Prostate gland (tissue), 2 donors: ENCODE measurements at regions not wholly inside any gene's neighbourhood (a gene's known extent, or its start where the extent isn't known, plus 50 kb on each side); places are given as distances from the start of the nearest gene placed in this dataset.

Experiments
- POLR2A ChIP-seq: fragments of 450-650 bp; IDR thresholded peaks from one replicate; pipeline ENCODE4 v1.6.1; 2016; ENCODE audit warnings: antibody characterized with exemption, mild to moderate bottlenecking
- POLR2AphosphoS5 ChIP-seq: sonication (generic); formaldehyde crosslinking; IDR thresholded peaks from one replicate; pipeline ENCODE4 v1.6.1; 2017; ENCODE audit warnings: antibody characterized with exemption
- TF ChIP-seq, protein P1 (sequence below), 4 experiments: fragments of 200-600 bp in 2 of 4; fragments of 450-650 bp in 2 of 4; sonication (generic) in 2 of 4; IDR thresholded peaks; 1 replicate in 3 of 4; 2 replicates in 1 of 4; pipeline ENCODE4 v1.5.1; 2016 to 2019; ENCODE audit warnings: antibody characterized with exemption in 4 of 4, mild to moderate bottlenecking in 2 of 4, moderate library complexity in 2 of 4

DNA sequence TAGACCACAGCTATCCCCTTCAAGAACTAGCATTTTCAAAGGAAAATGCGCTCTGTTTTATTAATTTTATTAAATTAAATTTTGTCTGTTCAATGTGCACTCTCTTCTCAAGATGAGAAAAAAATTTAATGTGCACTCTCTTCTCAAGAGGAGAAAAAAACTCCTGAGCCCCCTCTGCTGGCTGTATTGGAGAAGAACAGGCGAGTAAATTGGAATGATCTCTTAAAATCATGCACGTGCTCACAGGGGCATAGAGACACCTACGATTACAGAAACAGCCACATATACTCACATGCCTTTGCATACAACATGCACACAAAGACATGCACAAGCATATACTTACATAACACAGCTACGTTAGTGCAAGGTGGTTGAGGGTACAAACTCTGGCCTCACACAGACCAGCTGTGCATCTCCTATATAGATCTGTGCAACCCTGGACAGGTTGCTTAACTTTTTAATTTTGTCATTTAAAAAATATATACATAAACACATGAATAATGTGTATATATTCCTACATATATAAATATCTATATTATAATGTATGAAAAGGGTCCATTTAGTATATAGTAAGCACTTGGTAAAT, 176.2 kb upstream of the CXorf66 start:
- TF ChIP-seq, protein P1, sequence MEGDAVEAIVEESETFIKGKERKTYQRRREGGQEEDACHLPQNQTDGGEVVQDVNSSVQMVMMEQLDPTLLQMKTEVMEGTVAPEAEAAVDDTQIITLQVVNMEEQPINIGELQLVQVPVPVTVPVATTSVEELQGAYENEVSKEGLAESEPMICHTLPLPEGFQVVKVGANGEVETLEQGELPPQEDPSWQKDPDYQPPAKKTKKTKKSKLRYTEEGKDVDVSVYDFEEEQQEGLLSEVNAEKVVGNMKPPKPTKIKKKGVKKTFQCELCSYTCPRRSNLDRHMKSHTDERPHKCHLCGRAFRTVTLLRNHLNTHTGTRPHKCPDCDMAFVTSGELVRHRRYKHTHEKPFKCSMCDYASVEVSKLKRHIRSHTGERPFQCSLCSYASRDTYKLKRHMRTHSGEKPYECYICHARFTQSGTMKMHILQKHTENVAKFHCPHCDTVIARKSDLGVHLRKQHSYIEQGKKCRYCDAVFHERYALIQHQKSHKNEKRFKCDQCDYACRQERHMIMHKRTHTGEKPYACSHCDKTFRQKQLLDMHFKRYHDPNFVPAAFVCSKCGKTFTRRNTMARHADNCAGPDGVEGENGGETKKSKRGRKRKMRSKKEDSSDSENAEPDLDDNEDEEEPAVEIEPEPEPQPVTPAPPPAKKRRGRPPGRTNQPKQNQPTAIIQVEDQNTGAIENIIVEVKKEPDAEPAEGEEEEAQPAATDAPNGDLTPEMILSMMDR (IDR thresholded peaks at IDR 0.05) = peak in 3 of 4 experiments; percentile 31 to 36 (median 35)
- TF ChIP-seq POLR2A (no peak), POLR2AphosphoS5 (no peak)
